ENCODE measurements at regions not wholly inside any gene's neighbourhood (a gene's known extent, or its start where the extent isn't known, plus 50 kb on each side); places are given as distances from the start of the nearest gene placed in this dataset.

DNA sequence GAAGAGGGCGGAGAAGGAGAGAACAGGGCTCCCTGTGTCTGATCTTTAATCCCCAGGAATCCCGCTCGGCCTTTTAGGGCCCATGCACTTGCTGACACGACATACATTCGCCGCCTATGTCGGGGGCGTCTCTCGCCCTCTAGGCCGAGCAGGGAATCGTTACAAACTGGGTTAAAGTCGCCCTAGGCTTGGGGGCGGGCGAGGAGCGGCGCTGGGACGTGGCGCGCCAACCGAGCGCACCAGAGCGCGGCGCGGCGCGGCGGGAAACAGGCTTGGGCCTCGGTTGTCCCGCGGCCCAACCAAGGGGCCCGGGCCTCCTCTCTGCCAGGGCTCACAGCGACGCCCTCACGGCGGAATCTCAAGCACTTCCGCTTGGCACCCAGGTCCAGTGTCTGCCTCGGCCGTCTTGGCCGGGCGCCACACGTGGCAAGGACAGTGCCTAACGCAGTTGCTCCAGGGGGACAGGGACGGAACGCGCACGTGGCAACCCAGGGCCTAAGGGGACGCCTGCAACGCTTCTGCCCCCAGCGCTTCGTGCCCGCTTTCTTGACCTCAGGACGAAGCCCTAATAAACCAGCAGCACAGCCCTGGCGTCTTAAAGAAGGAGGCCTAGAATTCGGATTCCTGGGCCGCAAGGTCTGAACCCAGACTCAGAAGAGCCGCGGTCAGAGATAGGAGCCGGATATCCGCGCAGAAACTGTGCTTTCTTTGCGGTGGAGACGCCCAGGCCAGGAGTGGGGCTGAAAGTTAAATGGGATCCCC, 71.5 kb downstream of the NCR2 start:
- TF ChIP-seq CTCF (IDR thresholded peaks at IDR 0.05), result no peak
- TF ChIP-seq POLR2AphosphoS5 (IDR thresholded peaks at IDR 0.05; ENCODE audit: low read depth, low read length), result no peak
- no peak for TF ChIP-seq TCF7L2 (IDR thresholded peaks at IDR 0.05; ENCODE audit: low read depth, low read length)
- TF ChIP-seq, protein P1, sequence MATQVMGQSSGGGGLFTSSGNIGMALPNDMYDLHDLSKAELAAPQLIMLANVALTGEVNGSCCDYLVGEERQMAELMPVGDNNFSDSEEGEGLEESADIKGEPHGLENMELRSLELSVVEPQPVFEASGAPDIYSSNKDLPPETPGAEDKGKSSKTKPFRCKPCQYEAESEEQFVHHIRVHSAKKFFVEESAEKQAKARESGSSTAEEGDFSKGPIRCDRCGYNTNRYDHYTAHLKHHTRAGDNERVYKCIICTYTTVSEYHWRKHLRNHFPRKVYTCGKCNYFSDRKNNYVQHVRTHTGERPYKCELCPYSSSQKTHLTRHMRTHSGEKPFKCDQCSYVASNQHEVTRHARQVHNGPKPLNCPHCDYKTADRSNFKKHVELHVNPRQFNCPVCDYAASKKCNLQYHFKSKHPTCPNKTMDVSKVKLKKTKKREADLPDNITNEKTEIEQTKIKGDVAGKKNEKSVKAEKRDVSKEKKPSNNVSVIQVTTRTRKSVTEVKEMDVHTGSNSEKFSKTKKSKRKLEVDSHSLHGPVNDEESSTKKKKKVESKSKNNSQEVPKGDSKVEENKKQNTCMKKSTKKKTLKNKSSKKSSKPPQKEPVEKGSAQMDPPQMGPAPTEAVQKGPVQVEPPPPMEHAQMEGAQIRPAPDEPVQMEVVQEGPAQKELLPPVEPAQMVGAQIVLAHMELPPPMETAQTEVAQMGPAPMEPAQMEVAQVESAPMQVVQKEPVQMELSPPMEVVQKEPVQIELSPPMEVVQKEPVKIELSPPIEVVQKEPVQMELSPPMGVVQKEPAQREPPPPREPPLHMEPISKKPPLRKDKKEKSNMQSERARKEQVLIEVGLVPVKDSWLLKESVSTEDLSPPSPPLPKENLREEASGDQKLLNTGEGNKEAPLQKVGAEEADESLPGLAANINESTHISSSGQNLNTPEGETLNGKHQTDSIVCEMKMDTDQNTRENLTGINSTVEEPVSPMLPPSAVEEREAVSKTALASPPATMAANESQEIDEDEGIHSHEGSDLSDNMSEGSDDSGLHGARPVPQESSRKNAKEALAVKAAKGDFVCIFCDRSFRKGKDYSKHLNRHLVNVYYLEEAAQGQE (IDR thresholded peaks at IDR 0.05; ENCODE audit: insufficient read depth in 1 of 2, low read depth in 2 of 2, low read length in 1 of 2), result no peak

All from Panc1 (cell line).